ENCODE measurements at regions not wholly inside any gene's neighbourhood (a gene's known extent, or its start where the extent isn't known, plus 50 kb on each side); places are given as distances from the start of the nearest gene placed in this dataset.

- CTCF ChIA-PET, result no interaction called here
- no peak for DNase-seq (ENCODE audit: low read depth, low spot score)
- no peak overlapping the region for H3K4me3 ChIP-seq (ENCODE audit: low read depth, low read length)
- POLR2A ChIA-PET, result no interaction called here
- TF ChIP-seq CTCF (IDR thresholded peaks at IDR 0.05; ENCODE audit: insufficient read depth, low read length, missing control alignments), result no peak
Observed at GRCh38 chr16:55380485-55380884, 56.5 kb downstream of the IRX6 start.

- TF ChIP-seq CTCF (IDR thresholded peaks at IDR 0.05; ENCODE audit: insufficient read depth, low read length, missing control alignments), result no peak
- ChIA-PET CTCF (no interaction called here), POLR2A (no interaction called here)
- no peak for DNase-seq (ENCODE audit: low read depth, low spot score)
- H3K4me3 ChIP-seq (ENCODE audit: low read depth, low read length), result no peak overlapping the region
Observed at GRCh38 chr16:55384288-55385247, 60.6 kb downstream of the IRX6 start.

- no peak for TF ChIP-seq CTCF (IDR thresholded peaks at IDR 0.05; ENCODE audit: insufficient read depth, low read length, missing control alignments)
- no peak for DNase-seq (ENCODE audit: low read depth, low spot score)
- no peak overlapping the region for H3K4me3 ChIP-seq (ENCODE audit: low read depth, low read length)
- POLR2A ChIA-PET, result no interaction called here
- CTCF ChIA-PET, result no interaction called here
Observed at GRCh38 chr16:55385359-55385758, 61.4 kb downstream of the IRX6 start.

GRCh38 chr16:55386534-55387296 lies 62.7 kb downstream of the IRX6 start:
- H3K4me3 ChIP-seq (ENCODE audit: low read depth, low read length), result no peak overlapping the region
- POLR2A ChIA-PET, result no interaction called here
- DNase-seq (ENCODE audit: low read depth, low spot score), result no peak
- no peak for TF ChIP-seq CTCF (IDR thresholded peaks at IDR 0.05; ENCODE audit: insufficient read depth, low read length, missing control alignments)
- CTCF ChIA-PET, result no interaction called here

GRCh38 chr16:55388131-55388862 lies 64.3 kb downstream of the IRX6 start:
- CTCF ChIA-PET, result interaction anchor here (0.9 kb wide), 1 partner anchor 9 kb away, joined by 4 read pairs; no protein-coding TSS in a partner anchor
- TF ChIP-seq CTCF (IDR thresholded peaks at IDR 0.05; ENCODE audit: insufficient read depth, low read length, missing control alignments), result no peak

More at GRCh38 chr16:55388131-55388862, 64.3 kb downstream of the IRX6 start:
- no peak overlapping the region for H3K4me3 ChIP-seq (ENCODE audit: low read depth, low read length)
- POLR2A ChIA-PET, result no interaction called here
- DNase-seq (ENCODE audit: low read depth, low spot score), result no peak
